Fibroblast of villous mesenchyme (primary cell): ENCODE measurements at regions not wholly inside any gene's neighbourhood (a gene's known extent, or its start where the extent isn't known, plus 50 kb on each side); places are given as distances from the start of the nearest gene placed in this dataset.

Experiments
- DNase-seq: peaks from one replicate; pipeline ENCODE4 v3.0.0-alpha.2; 2010; ENCODE audit warnings: low read depth
- H3K4me3 ChIP-seq: 2 replicates; pipeline ENCODE4 v1.5.1; 2011; ENCODE audit warnings: low read depth, mild to moderate bottlenecking, low read length
- CTCF ChIP-seq: IDR thresholded peaks from 2 replicates; pipeline ENCODE4 v1.5.1; 2012; ENCODE audit warnings: low read depth, mild to moderate bottlenecking, low read length; ENCODE audit not compliant: insufficient read depth

- no peak for DNase-seq
- TF ChIP-seq CTCF = no peak
- H3K4me3 ChIP-seq = no peak overlapping the region
These were observed 893.7 kb downstream of the TYW1 start for GRCh38 chr7:67890316-67890715.

GRCh38 chr7:67894746-67895145 is 898.1 kb downstream of the TYW1 start:
- no peak for TF ChIP-seq CTCF
- DNase-seq = no peak

GRCh38 chr7:67896721-67897120 is 900.1 kb downstream of the TYW1 start:
- no peak for TF ChIP-seq CTCF
- no peak overlapping the region for H3K4me3 ChIP-seq
- no peak for DNase-seq

More at GRCh38 chr7:67894746-67895145, 898.1 kb downstream of the TYW1 start:
- no peak overlapping the region for H3K4me3 ChIP-seq

- DNase-seq = no peak
- no peak overlapping the region for H3K4me3 ChIP-seq
- TF ChIP-seq CTCF = no peak
These were observed 903.8 kb downstream of the TYW1 start for GRCh38 chr7:67900456-67900855.

- H3K4me3 ChIP-seq = no peak overlapping the region
- no peak for TF ChIP-seq CTCF
- DNase-seq = no peak
These were observed 905.3 kb downstream of the TYW1 start for GRCh38 chr7:67901808-67902480.

- DNase-seq = no peak
- TF ChIP-seq CTCF = no peak
- H3K4me3 ChIP-seq = no peak overlapping the region
These were observed 911.2 kb downstream of the TYW1 start for GRCh38 chr7:67907792-67908191.

- no peak for DNase-seq
- no peak for TF ChIP-seq CTCF
- H3K4me3 ChIP-seq = no peak overlapping the region
These were observed 915.8 kb downstream of the TYW1 start for GRCh38 chr7:67912437-67912836.
